ENCODE measurements at regions not wholly inside any gene's neighbourhood (a gene's known extent, or its start where the extent isn't known, plus 50 kb on each side); places are given as distances from the start of the nearest gene placed in this dataset.

GRCh38 chrX:150155436-150156035 is 207.6 kb upstream of the MAMLD1 start (continued):
- TF ChIP-seq NCOA1 (CRISPR knock-in tag; IDR thresholded peaks at IDR 0.05): no peak
- TF ChIP-seq SRY (CRISPR knock-in tag; IDR thresholded peaks at IDR 0.05): no peak
- no peak for TF ChIP-seq MYNN (CRISPR knock-in tag; IDR thresholded peaks at IDR 0.05; ENCODE audit: low read depth)

- Histone ChIP-seq H3K4me3 (replicated peaks in 1 of 3; ENCODE audit: insufficient read depth in 1 of 3, low read depth in 2 of 3, low read length in 3 of 3) (no peak overlapping the region), H3K79me2 (ENCODE audit: insufficient read depth, low read length) (no peaks in the 10 kb centered on the region), H2AFZ (ENCODE audit: low read length) (no peak overlapping the region), H3K4me2 (ENCODE audit: low read depth, low read length) (no peak overlapping the region), H3K27me3 (ENCODE audit: control insufficient read depth in 1 of 2, insufficient read depth in 2 of 2, low read length in 2 of 2) (no peaks in the 10 kb centered on the region), H3K27ac (ENCODE audit: extremely low read length, insufficient read depth, low read length) (no peak overlapping the region), H3K9me3 (ENCODE audit: low read length) (no peaks in the 10 kb centered on the region), H3K4me1 (ENCODE audit: insufficient read depth, low read length) (no peaks in the 10 kb centered on the region), H3K9ac (ENCODE audit: insufficient read depth, low read depth, low read length) (no peak overlapping the region), H3K36me3 (replicated peaks in 1 of 2; ENCODE audit: control insufficient read depth in 1 of 2, insufficient read depth in 2 of 2, low read length in 2 of 2) (no peaks in the 10 kb centered on the region), H4K20me1 (ENCODE audit: insufficient read depth, low read length) (no peaks in the 10 kb centered on the region)
- ChIA-PET POLR2A (no interaction called here), CTCF (ENCODE audit: low intra/inter-chr PET ratio, low total read pairs) (no interaction called here)
- intact Hi-C loops (cut with micrococcal nuclease; ENCODE audit: unreplicated experiment): no loop called here
- in situ Hi-C loops (cut with HindIII; ENCODE audit: extremely low pct_ligation_motif_present, low pct_unique_long_range_greater_than_20kb): no loop called here
- WGBS (ENCODE audit: low lambda C conversion rate): no CpG with 5 or more reads among the region's 4 CpGs
- DNase-seq (ENCODE audit: low spot score) (no peak), FAIRE-seq (no peak), ATAC-seq (no peak)
- TF ChIP-seq PHF8 (CRISPR knock-in tag; IDR thresholded peaks at IDR 0.05) (no peak), ZNF775 (CRISPR knock-in tag; IDR thresholded peaks at IDR 0.05; ENCODE audit: borderline replicate concordance) (no peak), ZNF414 (CRISPR knock-in tag; IDR thresholded peaks at IDR 0.05) (no peak), ZNF33B (CRISPR knock-in tag; IDR thresholded peaks at IDR 0.05) (no peak), AKNA (CRISPR knock-in tag; IDR thresholded peaks at IDR 0.05; ENCODE audit: borderline replicate concordance) (no peak)
- BruUV-seq (replicated peaks): no TSS peak
These were observed 206.5 kb upstream of the MAMLD1 start for GRCh38 chrX:150156615-150157014.

Data from HepG2 (cell line).